Temporal lobe (tissue), 1 donor: ENCODE measurements at regions not wholly inside any gene's neighbourhood (a gene's known extent, or its start where the extent isn't known, plus 50 kb on each side); places are given as distances from the start of the nearest gene placed in this dataset. TPM values are rescaled to one million over a fixed set of nuclear protein-coding genes. Genes with fewer than 3 reads are reported as not detected.
A peak's percentile ranks its signal among the peaks of the same experiment; 100 is the strongest.

ENCODE experiments used
- small RNA-seq: library from RNA; depleted of rRNA; stranded (forward); fragments of <200 nt; gene quantifications from one replicate; pipeline ENCODE3, GENCODE V24; 2014; ENCODE audit warnings: low replicate concordance

Small RNA genes lying in the stretch of these regions (small RNA-seq; reads per million reads assigned to genes)
- not detected for gene AC239800.3
- not detected for gene HIST2H3PS2
- gene RNU1-114P = not detected
- not detected for gene RNU1-143P
- not detected for gene RNU1-92P
- gene RNVU1-17 = 1.8 reads per million, percentile 85 among the genes with 10 or more reads in this experiment
- gene RNVU1-18 = not detected
